SH-SY5Y (cell line): ENCODE measurements at regions not wholly inside any gene's neighbourhood (a gene's known extent, or its start where the extent isn't known, plus 50 kb on each side); places are given as distances from the start of the nearest gene placed in this dataset.

ENCODE experiments used
- GATA2 ChIP-seq: IDR thresholded peaks from 2 replicates; pipeline ENCODE4 v1.6.1; 2011; ENCODE audit warnings: mild to moderate bottlenecking, low read depth, low read length
- GATA3 ChIP-seq: IDR thresholded peaks from 2 replicates; pipeline ENCODE4 v1.6.1; 2011; ENCODE audit warnings: low read depth, mild to moderate bottlenecking, low read length, moderate library complexity

- TF ChIP-seq GATA2 (no peak), GATA3 (no peak)
These were observed 57.6 kb upstream of the MED9 start for GRCh38 chr17:17419166-17419565.
